H1 (cell line): ENCODE measurements at regions not wholly inside any gene's neighbourhood (a gene's known extent, or its start where the extent isn't known, plus 50 kb on each side); places are given as distances from the start of the nearest gene placed in this dataset.

Experiments used
- CTCF ChIA-PET: fragments of 300-600 bp; sonication (Branson Sonifier 250); formaldehyde crosslinking; loops from one replicate; lab custom pipeline; 2021; ENCODE audit not compliant: partially characterized antibody; lab: Charles Lee
- POLR2A ChIA-PET: fragments of 300-600 bp; sonication (Branson Sonifier 250); formaldehyde crosslinking; loops from one replicate; lab custom pipeline; 2021; ENCODE audit warnings: inconsistent platforms; ENCODE audit not compliant: partially characterized antibody; lab: Charles Lee
- DNase-seq, 2 experiments: peaks; one replicate each; pipeline versions ENCODE4 v3.0.0 to v3.0.0-alpha.2; 2010 to 2022; ENCODE audit warnings: low spot score in 2 of 2, low read depth in 1 of 2, mixed read lengths in 1 of 2
- FAIRE-seq: peaks from 2 replicates; lab custom pipeline; 2011; peaks lifted over from hg19 to GRCh38; lab: Jason Lieb, UNC
- H2AFZ ChIP-seq: 2 replicates; pipeline ENCODE4 v1.8.1; 2012; ENCODE audit warnings: low read length, inconsistent platforms
- H2AK5ac ChIP-seq: 2 replicates; pipeline ENCODE4 v1.6.1; 2013; ENCODE audit warnings: low read depth, low read length
- H2BK120ac ChIP-seq: replicated peaks from 2 replicates; pipeline ENCODE3; 2013; ENCODE audit warnings: low read depth, low read length, inconsistent platforms
- H2BK12ac ChIP-seq: 2 replicates; pipeline ENCODE4 v1.6.1; 2013; ENCODE audit warnings: low read depth, low read length
- H2BK15ac ChIP-seq: 2 replicates; pipeline ENCODE4 v1.6.1; 2013; ENCODE audit warnings: low read length
- H2BK20ac ChIP-seq: 2 replicates; pipeline ENCODE4 v1.6.1; 2013; ENCODE audit warnings: low read length
- H2BK5ac ChIP-seq: 2 replicates; pipeline ENCODE4 v1.6.1; 2013; ENCODE audit warnings: low read depth, low read length
- H3K14ac ChIP-seq: 2 replicates; pipeline ENCODE4 v1.6.1; 2013; ENCODE audit warnings: inconsistent platforms; ENCODE audit not compliant: insufficient read length
- H3K18ac ChIP-seq: 2 replicates; pipeline ENCODE4 v1.6.1; 2013; ENCODE audit warnings: low read length; ENCODE audit errors: extremely low read depth
- H3K23ac ChIP-seq: 2 replicates; pipeline ENCODE4 v1.6.1; 2013; ENCODE audit warnings: inconsistent platforms; ENCODE audit not compliant: insufficient read length
- H3K23me2 ChIP-seq: 2 replicates; pipeline ENCODE4 v1.6.1; 2013; ENCODE audit warnings: low read depth, low read length
- H3K27ac ChIP-seq: 2 replicates; pipeline ENCODE4 v1.6.1; 2011; ENCODE audit warnings: low read depth, low read length, inconsistent platforms
- H3K27me3 ChIP-seq, 4 experiments: replicated peaks in 1 of 4; 1 replicate in 1 of 4; 2 replicates in 3 of 4; pipeline versions ENCODE4 v1.6.1 to v1.8.1; 2011 to 2013; ENCODE audit warnings: low read length in 3 of 4, mild to moderate bottlenecking in 3 of 4, inconsistent platforms in 2 of 4, mixed read lengths in 2 of 4, moderate library complexity in 1 of 4; ENCODE audit not compliant: control insufficient read depth in 3 of 4, insufficient read depth in 3 of 4; ENCODE audit errors: extremely low read depth in 1 of 4
- H3K36me3 ChIP-seq, 4 experiments: 2 replicates each; pipeline versions ENCODE4 v1.6.1 to v1.8.1; 2011 to 2013; ENCODE audit warnings: mild to moderate bottlenecking in 4 of 4, low read length in 3 of 4, moderate library complexity in 2 of 4, control low read depth in 1 of 4, inconsistent platforms in 1 of 4; ENCODE audit not compliant: insufficient read depth in 4 of 4, control insufficient read depth in 2 of 4
- H3K4ac ChIP-seq: replicated peaks from 2 replicates; pipeline ENCODE3; 2013; ENCODE audit warnings: low read length, low read depth, mixed read lengths, inconsistent platforms; ENCODE audit not compliant: insufficient read length
- H3K4me1 ChIP-seq, 4 experiments: replicated peaks in 1 of 4; 1 replicate in 1 of 4; 2 replicates in 3 of 4; pipeline versions ENCODE4 v1.6.1 to v1.8.1; 2011 to 2013; ENCODE audit warnings: low read length in 3 of 4, inconsistent platforms in 2 of 4, mixed read lengths in 1 of 4; ENCODE audit not compliant: insufficient read depth in 4 of 4, control insufficient read depth in 3 of 4
- H3K4me2 ChIP-seq, 2 experiments: 2 replicates each; pipeline versions ENCODE4 v1.6.1 to v1.8.1; 2011 to 2013; ENCODE audit warnings: low read depth in 2 of 2, low read length in 2 of 2, control low read depth in 1 of 2, inconsistent platforms in 1 of 2, mild to moderate bottlenecking in 1 of 2; ENCODE audit not compliant: insufficient read depth in 1 of 2
- H3K4me3 ChIP-seq, 4 experiments: fragments of 200-600, 300-600 bp in 1 of 4; sonication (generic), shearing (Covaris generic), sonication (Bioruptor Twin) in 1 of 4; 2 replicates each; pipeline versions ENCODE4 v1.5.1 to v1.8.1; 2011 to 2016; ENCODE audit warnings: low read length in 4 of 4, low read depth in 3 of 4, control low read depth in 2 of 4, inconsistent platforms in 2 of 4, mild to moderate bottlenecking in 2 of 4, mixed read lengths in 1 of 4, moderate library complexity in 1 of 4; ENCODE audit not compliant: insufficient read depth in 2 of 4; ENCODE audit errors: extremely low read depth in 1 of 4
- H3K56ac ChIP-seq: replicated peaks from 2 replicates; pipeline ENCODE3; 2013; ENCODE audit warnings: low read depth, mild to moderate bottlenecking, mixed read lengths, low read length, inconsistent platforms; ENCODE audit not compliant: insufficient read length
- H3K79me1 ChIP-seq: 2 replicates; pipeline ENCODE4 v1.6.1; 2013; ENCODE audit warnings: low read depth, low read length, control low read depth
- H3K79me2 ChIP-seq, 2 experiments: 2 replicates each; pipeline versions ENCODE4 v1.6.1 to v1.8.1; 2012 to 2013; ENCODE audit warnings: low read length in 2 of 2, mild to moderate bottlenecking in 2 of 2, inconsistent platforms in 1 of 2; ENCODE audit not compliant: insufficient read depth in 2 of 2, control insufficient read depth in 1 of 2
- H3K9ac ChIP-seq, 4 experiments: replicated peaks in 1 of 4; 1 replicate in 1 of 4; 2 replicates in 3 of 4; pipeline versions ENCODE4 v1.6.1 to v1.8.1; 2011 to 2013; ENCODE audit warnings: low read depth in 3 of 4, low read length in 3 of 4, control low read depth in 2 of 4, mild to moderate bottlenecking in 2 of 4, moderate library complexity in 2 of 4, inconsistent platforms in 1 of 4; ENCODE audit errors: extremely low read depth in 1 of 4
- H3K9me3 ChIP-seq, 2 experiments: 2 replicates each; pipeline versions ENCODE4 v1.6.1 to v1.8.1; 2012 to 2013; ENCODE audit warnings: mild to moderate bottlenecking in 2 of 2, moderate library complexity in 2 of 2, control low read depth in 1 of 2, inconsistent platforms in 1 of 2, low read depth in 1 of 2, low read length in 1 of 2, mixed read lengths in 1 of 2; ENCODE audit not compliant: insufficient read depth in 2 of 2
- H4K20me1 ChIP-seq, 2 experiments: replicated peaks in 1 of 2; 2 replicates each; pipeline versions ENCODE3 to v1.8.1; 2011 to 2013; ENCODE audit warnings: inconsistent platforms in 2 of 2, low read length in 2 of 2, mild to moderate bottlenecking in 1 of 2; ENCODE audit not compliant: insufficient read depth in 2 of 2, control insufficient read depth in 1 of 2
- H4K5ac ChIP-seq: 2 replicates; pipeline ENCODE4 v1.6.1; 2013; ENCODE audit warnings: low read length, low read depth, mixed read lengths, inconsistent platforms; ENCODE audit not compliant: insufficient read length
- H4K8ac ChIP-seq: 2 replicates; pipeline ENCODE4 v1.8.0; 2013; ENCODE audit warnings: mild to moderate bottlenecking, moderate library complexity, low read length, inconsistent platforms; ENCODE audit not compliant: insufficient read depth; ENCODE audit errors: extremely low read depth
- H4K91ac ChIP-seq: replicated peaks from 2 replicates; pipeline ENCODE3; 2013; ENCODE audit warnings: low read length, mixed read lengths, inconsistent platforms; ENCODE audit not compliant: insufficient read length
- SIRT6 ChIP-seq: IDR thresholded peaks from one replicate; pipeline ENCODE4 v1.7.1; 2012; ENCODE audit warnings: low read length, inconsistent platforms
- WGBS, 2 experiments: shearing (Covaris generic) in 1 of 2; methylation state at CpG; one replicate each; pipeline versions ENCODE4 v1.1.6 to v1.1.7; 2013 to 2015; ENCODE audit warnings: low lambda C conversion rate in 2 of 2, mixed read lengths in 2 of 2, inconsistent platforms in 1 of 2, low coverage in 1 of 2, missing lambda C conversion rate in 1 of 2; ENCODE audit not compliant: insufficient replicate concordance in 2 of 2, insufficient coverage in 1 of 2, insufficient read length in 1 of 2; ENCODE audit errors: extremely low coverage in 1 of 2, missing lambda C conversion rate in 1 of 2; 5-methylcytosine and 5-hydroxymethylcytosine counted together

DNA sequence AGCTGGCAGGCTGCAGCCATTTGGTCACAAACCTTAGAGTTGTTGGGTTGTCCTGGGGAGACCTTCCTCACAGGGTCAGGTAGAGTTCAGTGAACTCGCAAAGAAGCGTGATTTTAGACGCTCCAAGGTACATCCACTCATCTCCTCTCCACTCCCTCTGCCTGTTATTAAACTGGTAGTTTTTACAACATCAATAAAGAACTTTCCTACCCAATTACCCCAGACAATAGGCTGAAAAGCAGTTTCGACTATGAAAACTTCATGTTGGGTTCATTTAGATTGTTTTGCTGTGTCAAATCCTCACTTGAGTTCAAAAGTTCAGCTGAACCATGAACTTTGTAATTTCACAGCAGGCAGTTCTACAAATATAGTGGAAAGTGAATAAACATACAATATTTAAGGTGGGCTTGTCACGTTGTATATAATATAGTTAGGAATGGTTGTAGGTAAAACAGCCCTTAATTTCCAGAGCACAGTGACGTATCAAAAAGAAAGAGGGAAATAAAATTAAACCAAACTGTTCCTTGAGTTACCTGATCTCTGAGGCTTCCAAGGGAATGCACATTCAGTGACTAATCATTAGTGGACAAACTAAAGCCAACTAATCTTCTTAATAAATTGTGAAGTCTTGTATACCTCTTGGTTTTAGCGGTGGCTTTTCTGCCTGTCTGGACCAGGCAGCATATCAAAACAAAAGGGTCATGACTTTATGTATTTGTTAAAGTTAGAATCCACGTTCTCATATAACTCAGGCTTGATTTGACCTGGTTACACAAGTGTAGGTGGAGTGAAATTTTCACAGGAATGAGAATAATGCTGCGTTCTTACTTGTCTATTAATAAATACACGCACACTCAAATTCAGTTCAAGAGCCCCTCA is 100.5 kb downstream of the CYP26A1 start:
- H2BK15ac ChIP-seq, result no peak overlapping the region
- H3K23ac ChIP-seq, result no peak overlapping the region
- TF ChIP-seq SIRT6, result no peak
- H3K56ac ChIP-seq, result no peak overlapping the region
- H3K4me2 ChIP-seq, result no peak overlapping the region
- ChIA-PET POLR2A (no interaction called here), CTCF (no interaction called here)
- no peaks in the 10 kb centered on the region for H3K27me3 ChIP-seq
- FAIRE-seq, result no peak
- 91% methylated on average over 10 of the region's 10 CpGs; no CpG with 5 or more reads in 1 of the 2 experiments for WGBS, 2 experiments
- DNase-seq, result no peak
- H2BK20ac ChIP-seq, result no peak overlapping the region
- no peaks in the 10 kb centered on the region for H3K4me1 ChIP-seq
- H3K79me2 ChIP-seq, result no peaks in the 10 kb centered on the region
- no peak overlapping the region for H3K27ac ChIP-seq
- peaks cover 8 to 15% of the 10 kb centered on the region in 2 experiments; a peak in 1 of 4 replicates for H3K9me3 ChIP-seq
- H3K36me3 ChIP-seq, result peaks cover 0 to 3% (median 0%) of the 10 kb centered on the region in 4 experiments; a peak in 1 of 8 replicates
- no peaks in the 10 kb centered on the region for H4K20me1 ChIP-seq
- H2AFZ ChIP-seq, result no peak overlapping the region
- no peak overlapping the region for H3K14ac ChIP-seq
- no peak overlapping the region for H4K8ac ChIP-seq
- H2AK5ac ChIP-seq, result no peak overlapping the region
- H3K23me2 ChIP-seq, result no peaks in the 10 kb centered on the region
- no peak overlapping the region for H4K5ac ChIP-seq
- H3K79me1 ChIP-seq, result no peaks in the 10 kb centered on the region
- no peak overlapping the region for H2BK120ac ChIP-seq
- no peak overlapping the region for H3K18ac ChIP-seq
- no peak overlapping the region for H4K91ac ChIP-seq
- no peak overlapping the region for H2BK5ac ChIP-seq
- H2BK12ac ChIP-seq, result no peak overlapping the region
- H3K4me3 ChIP-seq, result no peak overlapping the region
- no peak overlapping the region for H3K9ac ChIP-seq
- no peak overlapping the region for H3K4ac ChIP-seq
